HG02884 (cell line): ENCODE measurements at regions not wholly inside any gene's neighbourhood (a gene's known extent, or its start where the extent isn't known, plus 50 kb on each side); places are given as distances from the start of the nearest gene placed in this dataset.
A peak's percentile ranks its signal among the peaks of the same experiment; 100 is the strongest.
"Not testable (repeated sequence)": the region's sequence is repeated elsewhere in the genome, so short reads cannot be mapped to it uniquely, and the experiment has no call there.

Source experiments
- ATAC-seq: cut with Tn5 transposase; IDR thresholded peaks from one replicate; pipeline ENCODE4 v1.9.1; 2021; ENCODE audit warnings: mild to moderate bottlenecking, moderate library complexity; ENCODE audit not compliant: unreplicated experiment

DNA sequence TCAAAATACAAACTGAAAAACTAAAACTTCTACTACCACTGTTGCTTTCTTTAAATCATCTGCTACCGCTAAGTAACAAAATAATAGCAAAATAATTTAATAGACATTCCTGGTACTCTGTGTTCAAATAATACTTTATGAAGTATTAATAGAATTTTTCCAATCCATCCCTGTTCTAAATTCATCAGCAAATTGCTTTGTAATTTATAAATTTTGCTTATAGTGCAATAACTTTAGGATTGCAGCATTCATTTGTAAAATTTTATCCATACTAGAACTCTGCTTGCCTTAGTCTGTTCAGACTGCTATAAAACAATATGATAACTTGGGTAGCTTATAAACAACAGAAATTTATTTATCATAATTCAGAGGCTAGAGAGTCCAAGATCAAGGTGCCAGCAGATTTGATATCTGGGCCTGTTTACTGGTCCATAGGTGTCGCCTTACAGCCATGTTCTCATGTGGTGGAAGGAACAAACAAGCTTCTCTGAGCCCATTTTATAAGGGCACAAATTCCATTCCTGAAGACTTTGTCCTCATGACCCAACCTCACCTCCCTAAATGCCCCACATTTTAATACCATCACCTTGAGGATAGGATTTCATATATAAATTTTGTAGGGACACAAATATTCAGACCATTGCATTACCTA lies 415.1 kb upstream of the MAP2 start:
- ATAC-seq, result no peak

DNA sequence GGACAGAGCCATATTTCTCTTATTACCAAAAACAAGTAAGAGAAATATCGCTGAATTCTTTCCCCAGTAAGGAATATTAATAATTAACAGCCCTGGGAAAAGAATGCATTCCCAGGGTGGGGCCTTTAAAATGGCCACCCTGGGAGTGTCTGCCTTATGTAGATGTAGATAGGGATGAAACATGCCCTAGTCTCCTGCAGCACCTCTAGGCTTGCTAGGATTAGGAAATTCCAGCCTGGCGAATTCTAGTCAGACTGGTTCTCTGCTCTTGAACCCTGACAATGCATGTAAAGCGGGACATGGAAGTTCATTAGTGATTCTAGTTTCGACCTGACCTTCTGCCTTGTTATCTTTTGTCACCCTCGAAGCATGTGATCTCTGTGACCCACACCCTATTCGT lies 405.2 kb upstream of the MAP2 start:
- ATAC-seq, result not testable (repeated sequence)

DNA sequence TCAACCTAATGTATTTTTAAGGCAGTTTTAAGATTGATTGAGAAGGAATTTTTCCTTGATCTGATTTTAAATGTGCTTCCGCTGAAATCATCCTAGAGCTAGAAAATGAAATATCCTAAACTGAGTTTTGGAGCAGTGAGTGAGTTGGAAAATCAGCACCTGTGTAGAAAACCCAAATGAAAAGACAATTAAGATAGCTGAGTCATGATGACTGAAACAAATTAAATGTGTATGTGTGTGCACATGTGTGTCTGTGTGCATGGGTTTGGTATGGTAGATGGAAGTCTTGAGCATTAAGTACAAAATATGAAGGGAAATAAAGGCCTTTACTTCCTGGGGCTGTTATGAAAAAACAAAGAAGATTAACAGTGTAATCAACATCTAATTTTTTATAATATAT lies 394.6 kb upstream of the MAP2 start:
- no peak for ATAC-seq

DNA sequence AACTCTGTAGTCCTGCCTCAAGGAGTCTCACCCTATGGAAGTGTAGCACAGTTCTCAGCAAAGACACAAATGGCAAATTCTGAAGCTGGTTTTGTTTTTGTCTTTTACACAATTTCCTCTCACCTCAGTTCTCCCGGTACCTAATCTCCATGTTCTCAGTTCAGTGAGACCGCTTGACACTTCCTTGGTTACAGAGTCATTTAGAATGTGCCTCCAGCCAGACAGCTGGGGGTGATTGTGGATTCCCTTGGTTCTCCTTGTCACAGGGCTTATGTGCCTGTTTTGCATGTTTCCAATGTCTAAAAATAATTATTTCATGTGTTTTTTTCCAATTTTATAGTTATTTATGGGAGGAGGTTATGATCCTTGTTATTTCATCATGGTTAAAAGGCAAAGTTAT lies 379.5 kb upstream of the MAP2 start:
- no peak for ATAC-seq

DNA sequence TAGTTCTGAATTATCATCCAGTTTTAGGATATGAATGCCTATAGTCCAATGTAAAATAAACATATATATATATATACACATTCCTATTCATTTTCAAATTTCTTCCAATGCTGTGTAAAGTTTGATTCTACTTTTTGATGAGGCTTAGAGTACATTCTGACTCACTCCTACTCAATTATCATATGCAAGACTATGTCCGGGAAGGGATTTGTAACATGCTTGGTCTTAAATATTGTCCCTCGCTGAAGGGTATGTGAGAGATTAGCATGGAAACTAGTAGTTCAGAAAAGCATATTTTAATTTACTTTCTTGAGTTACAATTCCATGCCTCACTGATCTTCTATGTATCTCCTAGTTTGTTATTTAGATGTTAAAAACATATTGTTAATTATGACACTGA lies 377.7 kb upstream of the MAP2 start:
- no peak for ATAC-seq

DNA sequence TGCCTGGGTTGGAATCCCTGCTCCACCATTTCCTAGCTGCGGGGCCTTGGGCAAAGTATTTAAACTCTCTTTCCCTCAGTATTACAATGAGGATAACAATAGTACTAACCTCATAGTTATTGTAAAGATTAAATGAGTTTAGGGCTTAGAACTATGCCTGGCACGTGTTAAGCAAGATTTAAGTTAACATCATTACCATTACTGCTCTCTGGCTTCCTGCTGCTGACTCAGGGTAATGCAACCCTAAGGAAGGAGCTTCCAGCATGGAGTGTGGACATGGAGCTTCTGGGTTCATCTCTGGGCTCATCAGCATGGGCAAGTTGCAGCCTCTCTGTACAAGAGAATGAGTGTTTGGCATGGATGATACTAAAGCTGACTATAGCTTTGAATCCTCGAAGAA lies 374.2 kb upstream of the MAP2 start:
- ATAC-seq, result no peak

DNA sequence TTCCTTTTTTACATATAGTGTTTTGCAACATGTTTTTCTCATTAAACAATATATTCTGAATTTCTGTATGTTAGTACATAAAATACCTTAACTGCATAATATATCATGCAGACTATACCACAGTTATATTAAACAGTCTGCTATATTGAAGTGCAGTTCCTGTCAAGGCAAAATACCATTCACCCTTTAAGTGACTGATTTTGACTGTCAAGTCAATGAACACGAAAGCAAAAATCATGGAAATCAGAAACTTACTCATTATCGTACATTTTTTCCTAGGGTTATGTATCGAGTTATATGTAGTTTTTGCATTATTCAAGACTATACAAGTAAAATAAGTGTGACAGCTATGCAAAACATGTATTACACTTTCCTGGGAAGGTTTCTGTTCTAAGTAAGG lies 361.6 kb upstream of the MAP2 start:
- no peak for ATAC-seq

DNA sequence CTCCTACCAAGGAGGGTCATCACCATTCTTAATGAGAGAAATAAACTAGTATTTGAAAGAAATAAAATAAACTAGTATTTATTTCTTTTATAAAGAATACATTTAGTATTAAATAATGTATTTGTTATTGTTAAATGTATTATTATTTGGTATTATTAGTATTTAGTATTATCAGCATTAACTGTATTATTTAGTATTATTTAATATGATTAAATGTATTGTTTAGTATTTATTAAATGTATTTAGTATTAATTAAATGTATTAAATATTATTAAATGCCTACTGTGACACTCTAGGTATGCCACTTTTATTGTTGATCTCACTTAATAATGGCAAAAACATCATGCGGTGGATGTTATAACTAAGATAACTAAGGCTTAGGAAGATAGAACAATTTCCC lies 353.6 kb upstream of the MAP2 start:
- ATAC-seq, result no peak

DNA sequence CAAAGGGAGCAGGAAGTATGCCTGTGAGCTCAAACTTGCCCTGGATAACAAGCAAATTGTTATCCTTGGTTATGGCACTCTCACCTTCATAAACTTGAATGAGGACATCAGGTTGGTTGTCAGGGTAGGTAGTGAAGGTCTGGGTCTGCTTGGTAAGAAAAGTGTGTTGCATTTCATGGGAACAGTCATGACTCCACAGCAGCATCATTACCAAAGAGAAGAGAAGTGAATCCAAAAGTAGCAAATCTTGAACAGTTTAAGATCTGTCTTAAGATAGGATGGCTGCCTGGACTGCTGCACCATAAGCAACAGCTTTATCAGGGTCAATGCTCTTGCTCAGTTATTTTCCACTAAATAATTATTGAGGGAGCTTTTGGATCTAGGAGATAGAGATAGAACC lies 350.7 kb upstream of the MAP2 start:
- ATAC-seq, result no peak

DNA sequence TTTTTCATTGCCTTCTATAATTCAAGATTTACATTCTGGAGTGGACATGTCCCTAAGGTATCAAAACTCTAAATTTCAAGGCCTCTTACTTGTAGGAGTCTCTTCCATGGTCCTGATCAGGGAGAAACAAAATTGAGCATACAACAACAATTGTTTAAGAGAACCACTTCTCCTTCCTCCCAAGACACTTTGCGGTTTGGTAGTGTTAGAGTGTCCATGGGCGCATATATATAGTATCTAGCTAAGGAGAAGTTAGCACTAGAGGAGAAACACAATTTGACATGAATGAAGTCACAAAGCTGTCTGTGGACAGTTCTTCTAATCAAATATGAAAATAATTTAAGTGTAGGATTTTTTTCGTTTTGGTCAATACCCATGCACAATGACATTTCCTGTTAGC lies 349.1 kb upstream of the MAP2 start:
- ATAC-seq, result no peak

DNA sequence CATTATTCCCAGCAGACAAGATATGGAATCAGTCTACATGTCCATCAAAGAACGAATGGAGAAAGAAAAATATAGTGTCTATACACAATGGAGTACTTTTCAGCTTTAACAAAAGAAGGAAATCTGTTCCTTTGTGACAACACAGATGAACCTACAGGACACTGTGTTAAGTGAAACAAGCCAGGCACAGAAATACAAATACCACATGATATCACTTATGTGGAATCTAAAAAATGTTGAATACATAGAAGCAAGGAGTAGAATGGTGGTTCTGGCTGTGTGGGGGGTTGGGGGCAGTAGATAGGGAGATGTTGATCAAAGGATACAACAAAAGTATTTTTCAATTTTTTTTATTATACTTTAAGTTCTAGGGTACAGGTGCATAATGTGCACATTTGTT lies 347.7 kb upstream of the MAP2 start:
- no peak for ATAC-seq

DNA sequence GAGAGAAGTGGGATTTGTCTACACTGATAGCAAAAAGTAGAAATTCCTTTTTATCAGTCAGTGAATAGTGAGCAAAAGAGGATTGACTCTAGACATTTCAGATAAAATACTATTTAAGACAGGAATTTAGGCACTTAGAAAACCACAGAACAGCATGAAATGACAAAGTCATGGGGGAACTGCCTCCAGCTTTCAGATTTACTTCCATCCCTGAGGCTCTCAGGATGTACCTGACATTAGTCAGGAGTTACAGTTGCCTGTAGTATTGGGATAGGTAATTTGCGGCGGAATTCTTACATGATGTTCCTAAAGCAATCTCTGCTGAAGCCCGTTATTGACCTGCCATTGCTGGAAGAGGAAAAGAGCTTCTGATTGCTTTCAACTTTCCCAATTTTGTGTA lies 337.1 kb upstream of the MAP2 start:
- no peak for ATAC-seq

DNA sequence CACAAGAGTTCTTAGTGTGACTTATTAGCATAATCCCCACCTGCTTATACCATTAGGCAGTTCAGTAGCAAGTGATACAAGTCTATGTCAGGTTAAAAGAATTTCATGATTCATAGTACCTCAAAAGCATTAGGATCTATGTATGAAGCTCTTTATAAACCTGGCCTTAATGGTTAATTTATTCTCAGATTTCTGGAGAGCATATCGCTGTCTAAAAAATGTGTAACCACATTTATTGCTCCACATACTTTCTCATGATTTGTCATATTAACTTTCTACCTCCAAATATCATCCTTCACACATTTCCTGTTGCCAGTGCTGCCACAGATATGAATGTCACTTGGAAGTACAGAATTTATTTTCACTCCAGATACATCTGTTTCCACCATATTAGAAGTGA lies 332.8 kb upstream of the MAP2 start:
- no peak for ATAC-seq

DNA sequence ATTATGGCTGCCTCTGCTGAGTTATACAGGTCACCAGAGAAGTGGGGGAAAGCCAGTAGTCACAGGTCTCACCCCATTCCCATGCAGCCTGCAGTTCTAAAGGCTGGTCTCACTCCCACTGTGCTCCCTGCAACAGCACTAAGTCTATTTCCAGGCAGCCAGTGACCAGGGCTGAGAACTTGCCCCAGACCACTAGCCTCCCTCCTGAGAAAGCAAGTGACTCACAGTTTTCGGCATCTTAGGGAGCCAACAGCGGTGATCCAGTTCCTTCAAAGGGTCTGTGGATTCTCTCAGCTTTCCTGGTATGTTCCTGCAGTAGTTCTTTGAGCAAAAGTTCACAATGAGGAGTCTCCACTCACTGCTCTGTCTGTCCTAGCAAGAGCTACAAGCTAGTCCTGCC lies 329.6 kb upstream of the MAP2 start:
- ATAC-seq, result no peak

DNA sequence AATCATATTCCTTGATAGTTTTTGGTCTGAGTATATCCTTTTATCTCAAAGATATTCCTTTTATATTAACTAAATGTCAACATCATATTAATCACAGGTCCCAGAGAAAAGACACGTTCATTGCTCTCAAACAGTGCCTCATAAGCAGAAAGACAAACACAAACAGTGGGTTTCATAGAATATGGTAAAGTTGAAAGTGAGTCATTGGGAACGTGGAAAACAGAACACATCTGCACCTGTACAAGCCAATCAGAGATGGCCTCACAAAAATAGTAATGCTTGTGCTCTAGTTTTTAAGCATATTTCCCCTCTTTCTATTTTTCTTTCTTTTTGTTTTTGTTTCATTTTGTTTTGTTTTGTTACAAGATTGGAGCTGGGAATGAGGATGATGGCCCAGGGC lies 328.4 kb upstream of the MAP2 start:
- ATAC-seq, result no peak

DNA sequence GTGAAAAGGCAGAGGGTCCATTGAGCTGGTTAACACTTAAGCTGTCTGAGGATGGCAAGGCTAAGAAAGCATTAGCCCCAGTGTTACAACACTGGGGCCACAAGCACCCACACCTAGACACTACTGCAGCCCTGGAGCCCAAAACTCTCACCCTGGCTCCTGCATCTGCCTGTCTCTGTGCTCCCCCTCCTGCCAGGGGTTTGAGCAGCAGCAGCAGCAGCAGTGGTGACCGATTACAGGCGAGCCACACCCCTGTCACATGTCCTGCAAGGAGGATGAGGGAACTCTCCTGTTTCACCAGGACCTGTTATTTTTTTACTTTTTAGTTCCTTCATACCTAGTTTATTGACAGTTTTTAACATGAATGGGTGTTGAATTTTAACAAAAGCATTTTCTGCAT lies 326.7 kb upstream of the MAP2 start:
- no peak for ATAC-seq

DNA sequence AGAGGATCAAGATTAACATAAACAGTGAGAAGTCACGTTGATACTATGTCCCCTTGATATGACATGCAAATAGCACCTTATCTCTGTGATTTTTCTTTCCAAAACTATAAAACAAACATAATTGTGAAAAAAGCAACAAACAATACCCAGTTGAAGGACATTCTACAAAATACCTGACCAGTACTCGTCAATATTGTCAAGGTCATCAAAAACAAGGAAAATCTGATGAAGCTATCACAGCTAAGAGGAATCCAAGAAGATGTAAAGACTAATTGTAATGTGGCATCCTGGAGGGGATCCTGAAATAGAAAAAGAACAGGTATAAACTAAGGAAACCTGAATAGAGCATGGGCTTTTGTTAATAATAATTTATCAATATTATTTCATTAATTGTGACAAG lies 321.5 kb upstream of the MAP2 start:
- no peak for ATAC-seq

DNA sequence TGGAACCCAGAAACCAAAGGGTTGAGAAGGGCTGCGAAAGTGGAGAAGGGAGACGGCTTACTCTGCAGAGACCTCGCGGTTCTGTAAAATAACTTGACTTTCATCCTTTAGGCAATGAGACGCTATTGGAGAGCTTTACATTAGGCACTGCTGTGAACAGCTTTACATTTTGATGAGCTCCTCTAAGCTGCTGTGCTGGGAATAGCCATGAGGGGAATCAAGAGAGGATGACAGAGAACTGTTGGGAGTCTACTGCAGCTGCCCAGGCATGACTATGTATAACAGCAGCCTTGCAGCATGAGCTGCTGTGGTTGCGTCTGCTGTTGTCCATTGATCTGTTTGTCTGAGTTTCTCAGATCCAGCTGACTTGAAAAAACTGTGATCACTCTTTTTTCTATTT lies 310.8 kb upstream of the MAP2 start:
- ATAC-seq, result no peak

DNA sequence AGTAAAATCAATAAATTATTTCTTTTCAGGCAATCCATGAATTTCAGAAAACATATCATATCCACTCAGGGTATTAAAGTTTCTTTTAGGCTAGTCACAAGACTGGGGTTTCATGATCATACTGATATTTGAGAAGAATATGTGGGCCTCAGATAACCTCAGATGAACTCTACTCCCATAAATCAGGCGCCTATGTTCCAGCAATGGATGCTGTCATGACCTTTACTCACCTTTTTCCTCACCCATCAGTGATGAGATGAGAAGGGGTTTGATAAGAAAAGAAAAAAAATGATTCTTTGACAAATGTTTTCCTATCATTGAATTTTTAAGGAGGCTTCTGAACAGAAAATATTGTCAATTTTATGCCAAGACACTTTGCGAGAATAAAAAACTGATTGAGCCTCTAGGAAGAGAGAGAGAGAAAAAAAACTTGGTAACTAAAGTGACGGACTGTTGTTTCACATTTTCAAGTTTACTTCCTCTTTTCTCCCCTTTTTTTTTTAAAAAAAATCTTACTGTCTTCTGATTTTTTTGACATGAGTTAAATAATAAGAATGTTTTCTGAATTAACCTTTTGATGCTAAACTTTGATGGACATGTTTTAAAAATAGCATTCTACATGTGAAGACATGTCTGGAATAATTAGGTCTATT lies 309.1 kb upstream of the MAP2 start:
- no peak for ATAC-seq

DNA sequence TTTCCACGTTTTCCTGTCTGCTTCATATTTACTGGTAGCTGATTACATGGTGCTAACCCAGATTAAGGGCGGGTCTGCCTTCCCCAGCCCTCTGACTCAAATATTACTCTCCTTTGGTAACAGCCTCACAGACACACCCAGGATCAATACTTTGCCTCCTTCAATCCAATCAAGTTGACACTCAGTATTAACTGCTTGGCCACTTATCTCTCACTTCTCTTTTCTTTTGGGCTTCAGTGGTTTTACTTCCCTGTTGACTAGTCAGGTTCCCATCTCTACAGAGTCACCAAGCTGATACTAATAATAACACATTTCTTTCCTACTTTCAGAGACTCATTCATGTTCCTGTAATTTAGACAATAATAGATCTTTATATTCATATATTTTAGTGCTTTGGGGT lies 302.2 kb upstream of the MAP2 start:
- ATAC-seq, result peak; percentile 97

DNA sequence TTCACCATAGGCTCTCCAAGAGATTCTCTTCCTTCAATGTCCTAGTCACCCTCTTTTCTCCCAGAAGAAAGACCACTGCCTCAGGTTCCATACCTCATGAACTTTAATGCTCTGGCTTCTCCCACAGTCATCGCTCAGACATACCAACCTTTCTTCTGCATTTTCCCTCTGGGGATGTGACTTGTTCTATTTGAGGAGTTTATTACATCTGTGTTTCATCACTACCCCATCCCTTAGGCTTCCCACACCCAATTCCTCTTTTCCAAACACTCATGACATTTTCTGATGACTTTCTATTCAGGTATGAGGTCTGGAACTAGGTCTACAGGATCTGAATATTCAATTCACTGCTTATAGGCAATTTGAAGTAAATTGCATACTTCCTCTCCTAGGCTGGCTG lies 298.6 kb upstream of the MAP2 start:
- no peak for ATAC-seq

DNA sequence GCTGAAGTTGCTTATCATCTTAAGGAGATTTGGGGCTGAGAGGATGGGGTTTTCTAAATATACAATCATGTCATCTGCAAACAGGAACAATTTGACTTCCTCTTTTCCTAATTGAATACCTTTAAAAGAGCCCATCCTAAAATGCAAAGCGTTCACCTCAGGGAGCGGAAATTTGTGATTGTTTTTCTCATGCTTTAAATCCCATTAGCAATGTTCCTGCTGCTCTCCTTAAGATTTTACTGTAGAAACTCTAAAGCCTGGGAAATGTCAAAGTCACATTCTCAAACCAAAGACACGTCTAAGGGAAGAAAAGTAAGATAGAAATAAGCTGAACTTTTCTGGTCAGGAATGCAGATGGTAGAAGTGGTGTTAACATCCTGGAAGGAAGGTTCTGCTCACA lies 285.8 kb upstream of the MAP2 start:
- ATAC-seq, result no peak

DNA sequence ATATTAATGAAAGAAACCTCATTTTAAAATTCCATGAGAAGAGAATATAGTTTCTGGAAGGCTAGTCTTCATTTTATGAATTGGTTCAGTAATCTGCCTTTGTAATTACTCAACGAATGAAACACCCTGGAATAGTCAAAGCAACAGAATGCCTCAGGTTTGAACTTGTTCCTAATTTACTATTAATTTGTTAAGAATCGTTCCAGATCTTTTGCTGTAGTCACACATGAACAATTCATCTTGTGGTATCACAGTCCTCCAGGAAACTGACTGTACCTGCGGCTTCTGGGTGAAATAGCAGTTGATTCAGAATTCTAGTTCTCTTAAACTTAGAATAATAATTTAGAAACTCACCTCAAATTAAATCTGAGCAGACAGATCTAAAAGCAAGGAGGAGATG lies 282.7 kb upstream of the MAP2 start:
- no peak for ATAC-seq
